ENCODE measurements at regions not wholly inside any gene's neighbourhood (a gene's known extent, or its start where the extent isn't known, plus 50 kb on each side); places are given as distances from the start of the nearest gene placed in this dataset.

GRCh38 chr14:43595096-43595772, 911.8 kb downstream of the FSCB start:
- Histone ChIP-seq H3K4me1 (ENCODE audit: control insufficient read depth, insufficient read depth, low read length) (no peaks in the 10 kb centered on the region), H3K14ac (replicated peaks; ENCODE audit: low read depth, low read length) (no peak overlapping the region), H3K36me3 (ENCODE audit: control insufficient read depth, insufficient read depth, low read length) (no peaks in the 10 kb centered on the region), H4K5ac (ENCODE audit: low read depth, low read length) (no peak overlapping the region), H3K27me3 (ENCODE audit: control insufficient read depth, insufficient read depth, low read length) (no peaks in the 10 kb centered on the region), H2BK20ac (ENCODE audit: low read depth, low read length) (no peak overlapping the region), H2BK15ac (ENCODE audit: low read depth, low read length) (no peak overlapping the region), H3K4ac (ENCODE audit: low read depth, low read length) (no peak overlapping the region), H2AK9ac (replicated peaks; ENCODE audit: low read depth, low read length, poor library complexity) (no peak overlapping the region), H3K9ac (ENCODE audit: low read depth, low read length) (no peak overlapping the region), H2BK120ac (ENCODE audit: low read depth, low read length) (no peak overlapping the region), H3K9me3 (ENCODE audit: control insufficient read depth, insufficient read depth, low read length) (peaks cover 7% of the 10 kb centered on the region), H2BK5ac (ENCODE audit: low read depth, low read length, poor library complexity, severe bottlenecking) (no peak overlapping the region), H4K91ac (ENCODE audit: insufficient read depth, low read depth, low read length) (no peak overlapping the region), H2AK5ac (ENCODE audit: low read depth, low read length) (no peak overlapping the region), H3K4me3 (ENCODE audit: insufficient read depth, low read depth, low read length) (no peak overlapping the region), H4K20me1 (ENCODE audit: insufficient read depth, low read length) (no peaks in the 10 kb centered on the region), H3K56ac (ENCODE audit: extremely low read depth, insufficient read depth, low read length) (no peak overlapping the region), H3K23ac (ENCODE audit: low read depth, low read length) (no peak overlapping the region), H2AFZ (replicated peaks; ENCODE audit: low read length, poor library complexity) (no peak overlapping the region), H3K18ac (ENCODE audit: low read depth, low read length) (no peak overlapping the region), H3K27ac (ENCODE audit: insufficient read depth, low read length) (no peak overlapping the region), H3K9me1 (ENCODE audit: insufficient read depth, low read length) (no peaks in the 10 kb centered on the region), H3K4me2 (ENCODE audit: low read depth, low read length) (no peak overlapping the region), H4K8ac (ENCODE audit: low read depth in 2 of 2, low read length in 2 of 2) (no peak overlapping the region), H3K79me1 (ENCODE audit: low read depth in 1 of 2, low read length in 2 of 2) (no peaks in the 10 kb centered on the region)
- dilution Hi-C loops (cut with HindIII; ENCODE audit: low sequenced_read_pairs, unreplicated experiment) (no loop called here), in situ Hi-C loops (cut with MboI; ENCODE audit: low sequenced_read_pairs) (no loop called here), intact Hi-C loops (cut with micrococcal nuclease) (no loop called here)
- ChIA-PET POLR2A (ENCODE audit: unreplicated experiment) (no interaction called here), CTCF (no interaction called here)
- DNase-seq: no peak
- no CpG with 5 or more reads among the region's 2 CpGs for WGBS, 2 experiments (ENCODE audit: extremely low coverage in 2 of 2, insufficient read length in 1 of 2)
- no TSS peak for BruUV-seq (replicated peaks)
- TF ChIP-seq CTCF (conservative IDR thresholded peaks at IDR 0.05; ENCODE audit: low read depth, low read length) (no peak), CHD1 (IDR thresholded peaks at IDR 0.05; ENCODE audit: low read depth, low read length) (no peak), POLR2A (IDR thresholded peaks at IDR 0.05; ENCODE audit: low read depth, low read length) (no peak), SMC3 (IDR thresholded peaks at IDR 0.05; ENCODE audit: low read depth, low read length) (no peak), ELK1 (IDR thresholded peaks at IDR 0.05; ENCODE audit: borderline replicate concordance, low read depth, low read length) (no peak), MXI1 (IDR thresholded peaks at IDR 0.05; ENCODE audit: borderline replicate concordance, low read depth, low read length) (no peak), FOS (IDR thresholded peaks at IDR 0.05; ENCODE audit: low read depth, low read length) (no peak), RAD21 (IDR thresholded peaks at IDR 0.05; ENCODE audit: low read length) (no peak), CEBPB (IDR thresholded peaks at IDR 0.05; ENCODE audit: low read depth, low read length) (no peak), MAFK (IDR thresholded peaks at IDR 0.05; ENCODE audit: low read depth, low read length) (no peak), MAZ (IDR thresholded peaks at IDR 0.05; ENCODE audit: borderline replicate concordance, low read depth, low read length) (no peak), NFE2L2 (IDR thresholded peaks at IDR 0.05; ENCODE audit: low read depth, low read length) (no peak)
- ATAC-seq (ENCODE audit: low read depth): no peak
